Ishikawa (cell line): ENCODE measurements at regions not wholly inside any gene's neighbourhood (a gene's known extent, or its start where the extent isn't known, plus 50 kb on each side); places are given as distances from the start of the nearest gene placed in this dataset.

ENCODE experiments used
- CEBPB ChIP-seq: IDR thresholded peaks from 2 replicates; pipeline ENCODE4 v1.6.1; 2012
- CREB1 ChIP-seq: IDR thresholded peaks from 2 replicates; pipeline ENCODE4 v1.6.1; 2012; ENCODE audit warnings: low read depth
- EP300 ChIP-seq: IDR thresholded peaks from 2 replicates; pipeline ENCODE4 v1.6.1; 2012; ENCODE audit warnings: borderline replicate concordance
- NFIC ChIP-seq: IDR thresholded peaks from 2 replicates; pipeline ENCODE4 v1.6.1; 2012
- TCF12 ChIP-seq: IDR thresholded peaks from 2 replicates; pipeline ENCODE4 v1.6.1; 2012; ENCODE audit warnings: low read depth
- TEAD4 ChIP-seq: IDR thresholded peaks from 2 replicates; pipeline ENCODE4 v1.6.1; 2012
- YY1 ChIP-seq: IDR thresholded peaks from 2 replicates; pipeline ENCODE4 v1.6.1; 2012; ENCODE audit warnings: low read depth
- TF ChIP-seq, protein P1 (sequence below): IDR thresholded peaks from 2 replicates; pipeline ENCODE4 v1.6.1; 2012
- TF ChIP-seq, protein P2 (sequence below): IDR thresholded peaks from 2 replicates; pipeline ENCODE4 v1.6.1; 2012
- TF ChIP-seq, protein P3 (sequence below): IDR thresholded peaks from 2 replicates; pipeline ENCODE4 v1.6.1; 2012; ENCODE audit warnings: low read depth, mild to moderate bottlenecking

GRCh38 chr15:37181339-37181738 is 81.0 kb upstream of the MEIS2 start:
- TF ChIP-seq CEBPB, result no peak
- TF ChIP-seq, protein P1, sequence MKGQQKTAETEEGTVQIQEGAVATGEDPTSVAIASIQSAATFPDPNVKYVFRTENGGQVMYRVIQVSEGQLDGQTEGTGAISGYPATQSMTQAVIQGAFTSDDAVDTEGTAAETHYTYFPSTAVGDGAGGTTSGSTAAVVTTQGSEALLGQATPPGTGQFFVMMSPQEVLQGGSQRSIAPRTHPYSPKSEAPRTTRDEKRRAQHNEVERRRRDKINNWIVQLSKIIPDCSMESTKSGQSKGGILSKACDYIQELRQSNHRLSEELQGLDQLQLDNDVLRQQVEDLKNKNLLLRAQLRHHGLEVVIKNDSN, result no peak
- no peak for TF ChIP-seq EP300
- TF ChIP-seq, protein P2, sequence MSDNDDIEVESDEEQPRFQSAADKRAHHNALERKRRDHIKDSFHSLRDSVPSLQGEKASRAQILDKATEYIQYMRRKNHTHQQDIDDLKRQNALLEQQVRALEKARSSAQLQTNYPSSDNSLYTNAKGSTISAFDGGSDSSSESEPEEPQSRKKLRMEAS, result no peak
- TF ChIP-seq YY1, result no peak
- TF ChIP-seq, protein P3, sequence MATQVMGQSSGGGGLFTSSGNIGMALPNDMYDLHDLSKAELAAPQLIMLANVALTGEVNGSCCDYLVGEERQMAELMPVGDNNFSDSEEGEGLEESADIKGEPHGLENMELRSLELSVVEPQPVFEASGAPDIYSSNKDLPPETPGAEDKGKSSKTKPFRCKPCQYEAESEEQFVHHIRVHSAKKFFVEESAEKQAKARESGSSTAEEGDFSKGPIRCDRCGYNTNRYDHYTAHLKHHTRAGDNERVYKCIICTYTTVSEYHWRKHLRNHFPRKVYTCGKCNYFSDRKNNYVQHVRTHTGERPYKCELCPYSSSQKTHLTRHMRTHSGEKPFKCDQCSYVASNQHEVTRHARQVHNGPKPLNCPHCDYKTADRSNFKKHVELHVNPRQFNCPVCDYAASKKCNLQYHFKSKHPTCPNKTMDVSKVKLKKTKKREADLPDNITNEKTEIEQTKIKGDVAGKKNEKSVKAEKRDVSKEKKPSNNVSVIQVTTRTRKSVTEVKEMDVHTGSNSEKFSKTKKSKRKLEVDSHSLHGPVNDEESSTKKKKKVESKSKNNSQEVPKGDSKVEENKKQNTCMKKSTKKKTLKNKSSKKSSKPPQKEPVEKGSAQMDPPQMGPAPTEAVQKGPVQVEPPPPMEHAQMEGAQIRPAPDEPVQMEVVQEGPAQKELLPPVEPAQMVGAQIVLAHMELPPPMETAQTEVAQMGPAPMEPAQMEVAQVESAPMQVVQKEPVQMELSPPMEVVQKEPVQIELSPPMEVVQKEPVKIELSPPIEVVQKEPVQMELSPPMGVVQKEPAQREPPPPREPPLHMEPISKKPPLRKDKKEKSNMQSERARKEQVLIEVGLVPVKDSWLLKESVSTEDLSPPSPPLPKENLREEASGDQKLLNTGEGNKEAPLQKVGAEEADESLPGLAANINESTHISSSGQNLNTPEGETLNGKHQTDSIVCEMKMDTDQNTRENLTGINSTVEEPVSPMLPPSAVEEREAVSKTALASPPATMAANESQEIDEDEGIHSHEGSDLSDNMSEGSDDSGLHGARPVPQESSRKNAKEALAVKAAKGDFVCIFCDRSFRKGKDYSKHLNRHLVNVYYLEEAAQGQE, result no peak
- no peak for TF ChIP-seq CREB1
- TF ChIP-seq NFIC, result no peak
- no peak for TF ChIP-seq TCF12
- TF ChIP-seq TEAD4, result no peak
